K562 (cell line): ENCODE measurements at regions not wholly inside any gene's neighbourhood (a gene's known extent, or its start where the extent isn't known, plus 50 kb on each side); places are given as distances from the start of the nearest gene placed in this dataset.

ENCODE experiments used
- CBX3 ChIP-seq, 2 experiments: IDR thresholded peaks; 1 replicate in 1 of 2; 2 replicates in 1 of 2; pipeline ENCODE4 v1.6.1; 2012; ENCODE audit warnings: inconsistent platforms in 2 of 2, low read length in 2 of 2, borderline replicate concordance in 1 of 2, control low read depth in 1 of 2
- CREB1 ChIP-seq, 2 experiments: sonication (generic) in 1 of 2; formaldehyde crosslinking in 1 of 2; IDR thresholded peaks; 2 replicates each; pipeline versions ENCODE4 v1.6.1 to v1.8.0; 2012 to 2022; ENCODE audit warnings: inconsistent platforms in 1 of 2, mild to moderate bottlenecking in 1 of 2, missing genetic modification reagents in 1 of 2, moderate library complexity in 1 of 2
- EZH2 ChIP-seq: IDR thresholded peaks from 2 replicates; pipeline ENCODE4 v1.6.1; 2012; ENCODE audit warnings: low read depth, mild to moderate bottlenecking, inconsistent platforms, low read length, borderline replicate concordance
- FOS ChIP-seq: IDR thresholded peaks from 3 replicates; pipeline ENCODE4 v1.6.1; 2011; ENCODE audit not compliant: insufficient read length; ENCODE audit errors: extremely low read depth
- MXI1 ChIP-seq: IDR thresholded peaks from 2 replicates; pipeline ENCODE4 v1.6.1; 2011; ENCODE audit warnings: low read depth, mild to moderate bottlenecking, improper control_type of control experiment, low read length
- POLR2AphosphoS5 ChIP-seq: IDR thresholded peaks from 2 replicates; pipeline ENCODE4 v1.6.1; 2011; ENCODE audit warnings: mild to moderate bottlenecking, low read depth, low read length, moderate library complexity; ENCODE audit not compliant: control insufficient read depth, insufficient read depth
- SMAD4 ChIP-seq: fragments of 250-450 bp; sonication (Bioruptor Pico); conservative IDR thresholded peaks from 2 replicates; pipeline ENCODE4 v1.8.0; 2021; ENCODE audit warnings: inconsistent platforms, mild to moderate bottlenecking, moderate library complexity
- TF ChIP-seq, protein P1 (sequence below), 3 experiments: IDR thresholded peaks in 2 of 3; conservative IDR thresholded peaks in 1 of 3; 2 replicates each; pipeline ENCODE4 v1.5.1; 2011 to 2012; ENCODE audit warnings: low read length in 3 of 3, mild to moderate bottlenecking in 3 of 3, control low read depth in 2 of 3, improper control_type of control experiment in 1 of 3, inconsistent platforms in 1 of 3, low read depth in 1 of 3, mixed read lengths in 1 of 3, moderate library complexity in 1 of 3; ENCODE audit not compliant: insufficient read depth in 2 of 3
- TF ChIP-seq, protein P2 (sequence below), 3 experiments: fragments of 200-800 bp in 1 of 3; sonication (Bioruptor generic) in 1 of 3; sonication (generic) in 1 of 3; formaldehyde crosslinking in 1 of 3; IDR thresholded peaks; 2 replicates each; pipeline versions ENCODE4 v1.6.1 to v1.8.0; 2016 to 2022; ENCODE audit warnings: mild to moderate bottlenecking in 2 of 3, missing compliant biosample characterization in 2 of 3, missing genetic modification characterization in 2 of 3, missing genetic modification reagents in 1 of 3
- TF ChIP-seq, protein P3 (sequence below): sonication (generic); formaldehyde crosslinking; IDR thresholded peaks from 2 replicates; pipeline ENCODE4 v1.9.0; 2022; ENCODE audit warnings: mild to moderate bottlenecking, missing genetic modification reagents
- TF ChIP-seq, protein P4 (sequence below): fragments of 250-450 bp; sonication (Bioruptor Pico); IDR thresholded peaks from 2 replicates; pipeline ENCODE4 v1.4.0; 2020; ENCODE audit warnings: mild to moderate bottlenecking
- TF ChIP-seq, protein P5 (sequence below): fragments of 250-450 bp; sonication (Bioruptor Pico); IDR thresholded peaks from 2 replicates; pipeline ENCODE4 v1.4.0; 2020; ENCODE audit warnings: mild to moderate bottlenecking, moderate library complexity

DNA sequence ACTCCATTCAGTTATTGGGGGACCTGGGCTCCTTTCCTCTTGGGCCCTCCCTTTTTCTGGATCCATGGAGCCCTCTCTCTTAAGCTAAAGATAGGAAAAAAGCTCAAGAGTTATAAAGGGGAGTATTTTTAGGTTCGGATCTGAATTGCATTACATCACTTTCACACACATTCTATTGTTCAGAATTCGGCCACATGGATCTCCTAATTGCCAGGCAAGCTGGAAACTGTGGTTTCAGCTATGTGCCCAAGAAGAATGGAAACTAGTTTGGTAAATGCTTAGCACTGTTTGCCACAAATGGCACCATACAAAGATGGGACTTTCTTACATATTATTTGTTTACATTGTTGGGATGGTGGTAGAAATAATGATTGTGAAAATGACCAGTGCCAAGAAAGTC is 145.6 kb downstream of the LRIG3 start:
- TF ChIP-seq EZH2 (no peak), MXI1 (no peak), SMAD4 (no peak), CREB1 (IDR thresholded peaks at IDR 0.05) (no peak), CREB1 (CRISPR knock-in tag; IDR thresholded peaks at IDR 0.05) (no peak), FOS (no peak), CBX3 (IDR thresholded peaks at IDR 0.05; ENCODE audit: borderline replicate concordance in 1 of 2, low read length in 2 of 2) (no peak), POLR2AphosphoS5 (no peak)
- TF ChIP-seq, protein P1, sequence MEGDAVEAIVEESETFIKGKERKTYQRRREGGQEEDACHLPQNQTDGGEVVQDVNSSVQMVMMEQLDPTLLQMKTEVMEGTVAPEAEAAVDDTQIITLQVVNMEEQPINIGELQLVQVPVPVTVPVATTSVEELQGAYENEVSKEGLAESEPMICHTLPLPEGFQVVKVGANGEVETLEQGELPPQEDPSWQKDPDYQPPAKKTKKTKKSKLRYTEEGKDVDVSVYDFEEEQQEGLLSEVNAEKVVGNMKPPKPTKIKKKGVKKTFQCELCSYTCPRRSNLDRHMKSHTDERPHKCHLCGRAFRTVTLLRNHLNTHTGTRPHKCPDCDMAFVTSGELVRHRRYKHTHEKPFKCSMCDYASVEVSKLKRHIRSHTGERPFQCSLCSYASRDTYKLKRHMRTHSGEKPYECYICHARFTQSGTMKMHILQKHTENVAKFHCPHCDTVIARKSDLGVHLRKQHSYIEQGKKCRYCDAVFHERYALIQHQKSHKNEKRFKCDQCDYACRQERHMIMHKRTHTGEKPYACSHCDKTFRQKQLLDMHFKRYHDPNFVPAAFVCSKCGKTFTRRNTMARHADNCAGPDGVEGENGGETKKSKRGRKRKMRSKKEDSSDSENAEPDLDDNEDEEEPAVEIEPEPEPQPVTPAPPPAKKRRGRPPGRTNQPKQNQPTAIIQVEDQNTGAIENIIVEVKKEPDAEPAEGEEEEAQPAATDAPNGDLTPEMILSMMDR (IDR thresholded peaks at IDR 0.05 in 2 of 3, conservative IDR thresholded peaks at IDR 0.05 in 1 of 3; ENCODE audit: insufficient read depth in 2 of 3, low read depth in 1 of 3, low read length in 3 of 3) = no peak
- TF ChIP-seq, protein P2, sequence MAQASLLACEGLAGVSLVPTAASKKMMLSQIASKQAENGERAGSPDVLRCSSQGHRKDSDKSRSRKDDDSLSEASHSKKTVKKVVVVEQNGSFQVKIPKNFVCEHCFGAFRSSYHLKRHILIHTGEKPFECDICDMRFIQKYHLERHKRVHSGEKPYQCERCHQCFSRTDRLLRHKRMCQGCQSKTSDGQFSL (CRISPR knock-in tag; IDR thresholded peaks at IDR 0.05) = no peak
- TF ChIP-seq, protein P2 (tag; IDR thresholded peaks at IDR 0.05) = no peak
- TF ChIP-seq, protein P3, sequence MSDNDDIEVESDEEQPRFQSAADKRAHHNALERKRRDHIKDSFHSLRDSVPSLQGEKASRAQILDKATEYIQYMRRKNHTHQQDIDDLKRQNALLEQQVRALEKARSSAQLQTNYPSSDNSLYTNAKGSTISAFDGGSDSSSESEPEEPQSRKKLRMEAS = no peak
- TF ChIP-seq, protein P4, sequence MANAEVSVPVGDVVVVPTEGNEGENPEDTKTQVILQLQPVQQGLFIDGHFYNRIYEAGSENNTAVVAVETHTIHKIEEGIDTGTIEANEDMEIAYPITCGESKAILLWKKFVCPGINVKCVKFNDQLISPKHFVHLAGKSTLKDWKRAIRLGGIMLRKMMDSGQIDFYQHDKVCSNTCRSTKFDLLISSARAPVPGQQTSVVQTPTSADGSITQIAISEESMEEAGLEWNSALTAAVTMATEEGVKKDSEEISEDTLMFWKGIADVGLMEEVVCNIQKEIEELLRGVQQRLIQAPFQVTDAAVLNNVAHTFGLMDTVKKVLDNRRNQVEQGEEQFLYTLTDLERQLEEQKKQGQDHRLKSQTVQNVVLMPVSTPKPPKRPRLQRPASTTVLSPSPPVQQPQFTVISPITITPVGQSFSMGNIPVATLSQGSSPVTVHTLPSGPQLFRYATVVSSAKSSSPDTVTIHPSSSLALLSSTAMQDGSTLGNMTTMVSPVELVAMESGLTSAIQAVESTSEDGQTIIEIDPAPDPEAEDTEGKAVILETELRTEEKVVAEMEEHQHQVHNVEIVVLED = no peak
- TF ChIP-seq, protein P5, sequence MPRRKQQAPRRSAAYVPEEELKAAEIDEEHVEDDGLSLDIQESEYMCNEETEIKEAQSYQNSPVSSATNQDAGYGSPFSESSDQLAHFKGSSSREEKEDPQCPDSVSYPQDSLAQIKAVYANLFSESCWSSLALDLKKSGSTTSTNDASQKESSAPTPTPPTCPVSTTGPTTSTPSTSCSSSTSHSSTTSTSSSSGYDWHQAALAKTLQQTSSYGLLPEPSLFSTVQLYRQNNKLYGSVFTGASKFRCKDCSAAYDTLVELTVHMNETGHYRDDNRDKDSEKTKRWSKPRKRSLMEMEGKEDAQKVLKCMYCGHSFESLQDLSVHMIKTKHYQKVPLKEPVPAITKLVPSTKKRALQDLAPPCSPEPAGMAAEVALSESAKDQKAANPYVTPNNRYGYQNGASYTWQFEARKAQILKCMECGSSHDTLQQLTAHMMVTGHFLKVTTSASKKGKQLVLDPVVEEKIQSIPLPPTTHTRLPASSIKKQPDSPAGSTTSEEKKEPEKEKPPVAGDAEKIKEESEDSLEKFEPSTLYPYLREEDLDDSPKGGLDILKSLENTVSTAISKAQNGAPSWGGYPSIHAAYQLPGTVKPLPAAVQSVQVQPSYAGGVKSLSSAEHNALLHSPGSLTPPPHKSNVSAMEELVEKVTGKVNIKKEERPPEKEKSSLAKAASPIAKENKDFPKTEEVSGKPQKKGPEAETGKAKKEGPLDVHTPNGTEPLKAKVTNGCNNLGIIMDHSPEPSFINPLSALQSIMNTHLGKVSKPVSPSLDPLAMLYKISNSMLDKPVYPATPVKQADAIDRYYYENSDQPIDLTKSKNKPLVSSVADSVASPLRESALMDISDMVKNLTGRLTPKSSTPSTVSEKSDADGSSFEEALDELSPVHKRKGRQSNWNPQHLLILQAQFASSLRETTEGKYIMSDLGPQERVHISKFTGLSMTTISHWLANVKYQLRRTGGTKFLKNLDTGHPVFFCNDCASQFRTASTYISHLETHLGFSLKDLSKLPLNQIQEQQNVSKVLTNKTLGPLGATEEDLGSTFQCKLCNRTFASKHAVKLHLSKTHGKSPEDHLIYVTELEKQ (CRISPR knock-in tag) = no peak
